ENCODE measurements at regions not wholly inside any gene's neighbourhood (a gene's known extent, or its start where the extent isn't known, plus 50 kb on each side); places are given as distances from the start of the nearest gene placed in this dataset.
A peak's percentile ranks its signal among the peaks of the same experiment; 100 is the strongest.

DNA sequence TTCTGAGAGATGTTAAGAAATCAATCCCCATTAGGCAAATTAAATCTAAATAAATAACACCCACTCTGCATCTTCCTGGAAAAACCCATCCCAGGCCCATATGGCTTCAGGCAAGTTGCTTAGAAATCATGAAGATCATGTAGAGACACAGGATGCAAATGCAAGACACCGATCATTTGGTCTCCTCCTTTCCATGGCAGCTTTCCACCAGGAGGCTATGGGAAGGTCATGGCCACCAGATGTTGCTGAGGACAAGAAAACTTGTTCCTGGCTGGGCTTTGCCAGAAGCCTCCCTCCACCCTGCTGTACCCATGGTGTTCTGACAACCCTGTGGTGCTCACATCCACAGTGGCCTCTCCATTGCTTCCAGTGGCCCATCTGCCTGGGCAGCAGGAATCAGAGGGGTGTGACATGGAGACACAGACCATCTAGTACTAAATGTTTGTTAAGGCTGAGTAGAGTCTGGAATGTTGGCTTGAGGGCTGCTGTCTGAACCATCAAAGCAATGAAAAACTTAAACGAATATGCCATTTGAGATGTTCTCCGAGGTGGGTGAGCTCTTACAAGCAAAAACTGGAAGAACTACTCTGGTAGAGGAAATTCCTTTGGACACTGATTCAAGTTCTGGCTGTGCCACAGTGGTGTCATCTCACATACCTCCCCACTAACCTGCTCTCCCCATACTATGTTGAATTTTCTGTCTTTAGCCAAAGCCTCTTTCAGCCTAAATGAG, 293.2 kb downstream of the TNS1 start:
- Histone ChIP-seq H3K27ac (ENCODE audit: low read depth, low read length) (no peak overlapping the region), H3K9ac (ENCODE audit: low read depth in 1 of 3, low read length in 3 of 3) (no peak overlapping the region), H3K4me1 (ENCODE audit: control insufficient read depth in 3 of 3, insufficient read depth in 3 of 3, low read length in 3 of 3) (peaks cover 15 to 32% (median 18%) of the 10 kb centered on the region in 3 donors)

GRCh38 chr2:217707131-217707611, 295.6 kb downstream of the TNS1 start:
- Histone ChIP-seq H3K9ac (ENCODE audit: low read depth in 1 of 3, low read length in 3 of 3) (no peak overlapping the region), H3K9me3 (ENCODE audit: control insufficient read depth in 3 of 3, low read length in 3 of 3) (no peaks in the 10 kb centered on the region), H3K4me3 (ENCODE audit: low read length in 3 of 3) (no peak overlapping the region), H3K27ac (ENCODE audit: low read depth, low read length) (no peak overlapping the region), H3K4me1 (ENCODE audit: control insufficient read depth in 3 of 3, insufficient read depth in 3 of 3, low read length in 3 of 3) (peaks cover 0 to 15% (median 3%) of the 10 kb centered on the region in 3 donors), H3K36me3 (ENCODE audit: control insufficient read depth in 3 of 3, insufficient read depth in 3 of 3, low read length in 3 of 3) (no peaks in the 10 kb centered on the region), H3K27me3 (ENCODE audit: control insufficient read depth in 3 of 3, insufficient read depth in 3 of 3, low read length in 3 of 3) (no peaks in the 10 kb centered on the region)

More for the DNA sequence above, 293.2 kb downstream of the TNS1 start:
- H3K4me3 ChIP-seq (ENCODE audit: low read length in 3 of 3) = no peak overlapping the region
- H3K9me3 ChIP-seq (ENCODE audit: control insufficient read depth in 3 of 3, low read length in 3 of 3) = no peaks in the 10 kb centered on the region
- H3K36me3 ChIP-seq (ENCODE audit: control insufficient read depth in 3 of 3, insufficient read depth in 3 of 3, low read length in 3 of 3) = no peaks in the 10 kb centered on the region
- H3K27me3 ChIP-seq (ENCODE audit: control insufficient read depth in 3 of 3, insufficient read depth in 3 of 3, low read length in 3 of 3) = no peaks in the 10 kb centered on the region

DNA sequence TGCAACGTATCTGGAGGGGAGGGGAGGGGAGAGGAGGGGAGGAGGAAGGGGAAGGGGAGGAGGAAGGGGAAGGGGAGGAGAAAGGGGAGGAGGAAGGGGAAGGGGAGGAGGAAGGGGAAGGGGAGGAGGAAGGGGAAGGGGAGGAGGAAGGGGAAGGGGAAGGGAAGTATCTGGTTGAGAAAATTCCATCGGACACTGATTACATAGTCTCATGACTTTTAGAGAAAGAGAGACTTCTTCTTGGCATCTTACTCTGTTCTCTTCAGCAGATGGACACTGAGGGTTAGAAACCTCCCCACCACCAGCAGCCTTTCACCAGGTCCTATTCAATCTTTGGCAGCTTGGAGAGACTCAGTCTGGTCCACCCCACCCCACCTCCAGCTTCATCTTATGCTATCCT, 296.3 kb downstream of the TNS1 start:
- Histone ChIP-seq H3K4me3 (ENCODE audit: low read length in 3 of 3) (no peak overlapping the region), H3K27ac (ENCODE audit: low read depth, low read length) (no peak overlapping the region), H3K27me3 (ENCODE audit: control insufficient read depth in 3 of 3, insufficient read depth in 3 of 3, low read length in 3 of 3) (no peaks in the 10 kb centered on the region), H3K9me3 (ENCODE audit: control insufficient read depth in 3 of 3, low read length in 3 of 3) (no peaks in the 10 kb centered on the region), H3K36me3 (ENCODE audit: control insufficient read depth in 3 of 3, insufficient read depth in 3 of 3, low read length in 3 of 3) (no peaks in the 10 kb centered on the region), H3K9ac (ENCODE audit: low read depth in 1 of 3, low read length in 3 of 3) (no peak overlapping the region), H3K4me1 (ENCODE audit: control insufficient read depth in 3 of 3, insufficient read depth in 3 of 3, low read length in 3 of 3) (peaks cover 0 to 15% (median 3%) of the 10 kb centered on the region in 3 donors)

DNA sequence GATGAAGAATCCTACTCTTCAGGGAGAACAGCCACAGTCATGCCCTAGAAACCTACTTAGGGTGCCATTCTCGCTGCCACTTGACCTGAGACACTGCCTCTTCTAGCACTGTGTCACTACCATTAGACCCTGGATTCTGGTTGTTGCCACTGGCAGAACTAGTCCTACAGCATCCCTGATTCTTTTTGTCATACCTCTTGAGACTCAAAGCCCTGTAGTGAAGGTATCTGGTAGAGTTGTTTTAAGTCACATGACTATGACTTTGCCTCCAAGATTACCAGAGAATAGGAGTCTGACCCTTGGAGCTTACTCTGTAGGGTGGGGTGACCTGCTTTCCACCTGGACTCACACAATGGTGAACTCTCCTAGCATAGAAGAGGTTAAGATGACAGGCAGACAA, 296.7 kb downstream of the TNS1 start:
- Histone ChIP-seq H3K4me1 (ENCODE audit: control insufficient read depth in 3 of 3, insufficient read depth in 3 of 3, low read length in 3 of 3) (peaks cover 0 to 11% (median 3%) of the 10 kb centered on the region in 3 donors), H3K9me3 (ENCODE audit: control insufficient read depth in 3 of 3, low read length in 3 of 3) (no peaks in the 10 kb centered on the region), H3K27ac (ENCODE audit: low read depth, low read length) (no peak overlapping the region), H3K4me3 (ENCODE audit: low read length in 3 of 3) (no peak overlapping the region), H3K27me3 (ENCODE audit: control insufficient read depth in 3 of 3, insufficient read depth in 3 of 3, low read length in 3 of 3) (no peaks in the 10 kb centered on the region), H3K36me3 (ENCODE audit: control insufficient read depth in 3 of 3, insufficient read depth in 3 of 3, low read length in 3 of 3) (no peaks in the 10 kb centered on the region), H3K9ac (ENCODE audit: low read depth in 1 of 3, low read length in 3 of 3) (no peak overlapping the region)

DNA sequence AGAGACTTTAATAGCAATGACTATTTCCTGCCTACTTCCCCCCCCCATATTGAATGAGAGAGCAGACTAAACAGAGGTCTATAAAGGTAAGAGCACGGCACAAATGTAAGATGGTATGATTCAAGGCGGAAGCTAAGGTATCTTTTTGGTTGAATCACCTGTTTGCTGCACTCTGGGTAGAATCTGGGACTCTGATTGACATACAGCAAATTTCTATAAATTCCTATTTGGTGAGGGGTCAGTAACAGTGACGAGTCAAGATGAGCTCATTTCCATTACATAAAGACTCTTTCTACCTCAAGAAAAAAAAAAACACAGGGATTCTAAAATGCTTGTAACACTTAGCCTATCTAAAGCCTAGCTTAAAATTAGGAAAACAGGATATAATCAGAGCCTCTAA, 297.3 kb downstream of the TNS1 start:
- Histone ChIP-seq H3K9ac (ENCODE audit: low read depth in 1 of 3, low read length in 3 of 3) (no peak overlapping the region), H3K27me3 (ENCODE audit: control insufficient read depth in 3 of 3, insufficient read depth in 3 of 3, low read length in 3 of 3) (no peaks in the 10 kb centered on the region), H3K9me3 (ENCODE audit: control insufficient read depth in 3 of 3, low read length in 3 of 3) (no peaks in the 10 kb centered on the region), H3K27ac (ENCODE audit: low read depth, low read length) (no peak overlapping the region), H3K36me3 (ENCODE audit: control insufficient read depth in 3 of 3, insufficient read depth in 3 of 3, low read length in 3 of 3) (no peaks in the 10 kb centered on the region), H3K4me3 (ENCODE audit: low read length in 3 of 3) (no peak overlapping the region), H3K4me1 (ENCODE audit: control insufficient read depth in 3 of 3, insufficient read depth in 3 of 3, low read length in 3 of 3) (peaks cover 0 to 10% (median 3%) of the 10 kb centered on the region in 3 donors)

DNA sequence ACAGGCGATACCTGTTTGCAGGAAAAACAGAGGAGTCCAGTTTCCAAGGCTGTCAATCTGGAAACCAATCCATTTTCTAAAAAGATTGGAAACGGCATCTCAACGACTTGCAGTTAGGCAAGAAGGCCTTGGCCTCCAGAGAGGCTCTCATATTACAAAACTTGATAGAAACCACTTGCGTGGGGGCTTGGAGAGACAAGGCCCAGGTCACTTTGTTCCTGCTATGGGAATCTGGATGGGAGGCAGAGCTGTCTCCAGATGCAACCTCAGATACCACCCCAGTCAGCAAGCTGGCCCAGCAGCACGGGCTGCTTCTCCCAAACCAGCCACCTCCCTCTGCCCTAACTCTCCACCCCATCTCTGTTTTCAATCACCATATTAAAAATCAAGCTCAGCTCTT, 298.8 kb downstream of the TNS1 start:
- no peak overlapping the region for H3K27ac ChIP-seq (ENCODE audit: low read depth, low read length)
- peaks cover 0 to 10% (median 3%) of the 10 kb centered on the region in 3 donors for H3K4me1 ChIP-seq (ENCODE audit: control insufficient read depth in 3 of 3, insufficient read depth in 3 of 3, low read length in 3 of 3)
- H3K36me3 ChIP-seq (ENCODE audit: control insufficient read depth in 3 of 3, insufficient read depth in 3 of 3, low read length in 3 of 3) = no peaks in the 10 kb centered on the region

GRCh38 chr2:217703102-217703501, 299.7 kb downstream of the TNS1 start:
- Histone ChIP-seq H3K27me3 (ENCODE audit: control insufficient read depth in 3 of 3, insufficient read depth in 3 of 3, low read length in 3 of 3) (no peaks in the 10 kb centered on the region), H3K4me3 (ENCODE audit: low read length in 3 of 3) (no peak overlapping the region), H3K9ac (ENCODE audit: low read depth in 1 of 3, low read length in 3 of 3) (no peak overlapping the region), H3K4me1 (ENCODE audit: control insufficient read depth in 3 of 3, insufficient read depth in 3 of 3, low read length in 3 of 3) (peaks cover 0 to 10% (median 3%) of the 10 kb centered on the region in 3 donors), H3K9me3 (ENCODE audit: control insufficient read depth in 3 of 3, low read length in 3 of 3) (no peaks in the 10 kb centered on the region), H3K36me3 (ENCODE audit: control insufficient read depth in 3 of 3, insufficient read depth in 3 of 3, low read length in 3 of 3) (no peaks in the 10 kb centered on the region), H3K27ac (ENCODE audit: low read depth, low read length) (no peak overlapping the region)

More for the DNA sequence above, 298.8 kb downstream of the TNS1 start:
- Histone ChIP-seq H3K9me3 (ENCODE audit: control insufficient read depth in 3 of 3, low read length in 3 of 3) (no peaks in the 10 kb centered on the region), H3K27me3 (ENCODE audit: control insufficient read depth in 3 of 3, insufficient read depth in 3 of 3, low read length in 3 of 3) (no peaks in the 10 kb centered on the region), H3K4me3 (ENCODE audit: low read length in 3 of 3) (no peak overlapping the region), H3K9ac (ENCODE audit: low read depth in 1 of 3, low read length in 3 of 3) (no peak overlapping the region)

GRCh38 chr2:217701622-217702021, 301.2 kb downstream of the TNS1 start:
- Histone ChIP-seq H3K27ac (ENCODE audit: low read depth, low read length) (no peak overlapping the region), H3K36me3 (ENCODE audit: control insufficient read depth in 3 of 3, insufficient read depth in 3 of 3, low read length in 3 of 3) (no peaks in the 10 kb centered on the region), H3K4me1 (ENCODE audit: control insufficient read depth in 3 of 3, insufficient read depth in 3 of 3, low read length in 3 of 3) (peaks cover 0 to under 1% (median 0%) of the 10 kb centered on the region in 3 donors), H3K9ac (ENCODE audit: low read depth in 1 of 3, low read length in 3 of 3) (no peak overlapping the region), H3K4me3 (ENCODE audit: low read length in 3 of 3) (no peak overlapping the region), H3K9me3 (ENCODE audit: control insufficient read depth in 3 of 3, low read length in 3 of 3) (no peaks in the 10 kb centered on the region), H3K27me3 (ENCODE audit: control insufficient read depth in 3 of 3, insufficient read depth in 3 of 3, low read length in 3 of 3) (no peaks in the 10 kb centered on the region)

GRCh38 chr2:217698691-217699090, 304.1 kb downstream of the TNS1 start:
- Histone ChIP-seq H3K9me3 (ENCODE audit: control insufficient read depth in 3 of 3, low read length in 3 of 3) (no peaks in the 10 kb centered on the region), H3K27ac (ENCODE audit: low read depth, low read length) (no peak overlapping the region), H3K36me3 (ENCODE audit: control insufficient read depth in 3 of 3, insufficient read depth in 3 of 3, low read length in 3 of 3) (no peaks in the 10 kb centered on the region), H3K27me3 (ENCODE audit: control insufficient read depth in 3 of 3, insufficient read depth in 3 of 3, low read length in 3 of 3) (no peaks in the 10 kb centered on the region), H3K4me3 (ENCODE audit: low read length in 3 of 3) (no peak overlapping the region), H3K4me1 (ENCODE audit: control insufficient read depth in 3 of 3, insufficient read depth in 3 of 3, low read length in 3 of 3) (peaks cover 0 to 7% (median 4%) of the 10 kb centered on the region in 3 donors), H3K9ac (ENCODE audit: low read depth in 1 of 3, low read length in 3 of 3) (no peak overlapping the region)

GRCh38 chr2:217695033-217695520, 307.7 kb downstream of the TNS1 start:
- Histone ChIP-seq H3K27me3 (ENCODE audit: control insufficient read depth in 3 of 3, insufficient read depth in 3 of 3, low read length in 3 of 3) (no peaks in the 10 kb centered on the region), H3K9me3 (ENCODE audit: control insufficient read depth in 3 of 3, low read length in 3 of 3) (no peaks in the 10 kb centered on the region), H3K36me3 (ENCODE audit: control insufficient read depth in 3 of 3, insufficient read depth in 3 of 3, low read length in 3 of 3) (no peaks in the 10 kb centered on the region), H3K4me3 (ENCODE audit: low read length in 3 of 3) (no peak overlapping the region), H3K27ac (ENCODE audit: low read depth, low read length) (peak overlapping the region; percentile 1), H3K9ac (ENCODE audit: low read depth in 1 of 3, low read length in 3 of 3) (no peak overlapping the region), H3K4me1 (ENCODE audit: control insufficient read depth in 3 of 3, insufficient read depth in 3 of 3, low read length in 3 of 3) (peaks cover 0 to 7% (median 7%) of the 10 kb centered on the region in 3 donors)
